ENCODE measurements at regions not wholly inside any gene's neighbourhood (a gene's known extent, or its start where the extent isn't known, plus 50 kb on each side); places are given as distances from the start of the nearest gene placed in this dataset.
A peak's percentile ranks its signal among the peaks of the same experiment; 100 is the strongest.

GRCh38 chr17:55845385-55845784 is 94.5 kb downstream of the PCTP start:
- Histone ChIP-seq H3K36me3 (ENCODE audit: control insufficient read depth, insufficient read depth, low read length) (no peaks in the 10 kb centered on the region), H3K27me3 (ENCODE audit: control insufficient read depth, insufficient read depth, low read length) (peaks cover 1% of the 10 kb centered on the region), H3K4me3 (ENCODE audit: low read depth, low read length) (no peak overlapping the region)
- DNase-seq (ENCODE audit: low read depth) (no peak), FAIRE-seq (no peak)
- TF ChIP-seq, protein P1, sequence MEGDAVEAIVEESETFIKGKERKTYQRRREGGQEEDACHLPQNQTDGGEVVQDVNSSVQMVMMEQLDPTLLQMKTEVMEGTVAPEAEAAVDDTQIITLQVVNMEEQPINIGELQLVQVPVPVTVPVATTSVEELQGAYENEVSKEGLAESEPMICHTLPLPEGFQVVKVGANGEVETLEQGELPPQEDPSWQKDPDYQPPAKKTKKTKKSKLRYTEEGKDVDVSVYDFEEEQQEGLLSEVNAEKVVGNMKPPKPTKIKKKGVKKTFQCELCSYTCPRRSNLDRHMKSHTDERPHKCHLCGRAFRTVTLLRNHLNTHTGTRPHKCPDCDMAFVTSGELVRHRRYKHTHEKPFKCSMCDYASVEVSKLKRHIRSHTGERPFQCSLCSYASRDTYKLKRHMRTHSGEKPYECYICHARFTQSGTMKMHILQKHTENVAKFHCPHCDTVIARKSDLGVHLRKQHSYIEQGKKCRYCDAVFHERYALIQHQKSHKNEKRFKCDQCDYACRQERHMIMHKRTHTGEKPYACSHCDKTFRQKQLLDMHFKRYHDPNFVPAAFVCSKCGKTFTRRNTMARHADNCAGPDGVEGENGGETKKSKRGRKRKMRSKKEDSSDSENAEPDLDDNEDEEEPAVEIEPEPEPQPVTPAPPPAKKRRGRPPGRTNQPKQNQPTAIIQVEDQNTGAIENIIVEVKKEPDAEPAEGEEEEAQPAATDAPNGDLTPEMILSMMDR (IDR thresholded peaks at IDR 0.05; ENCODE audit: insufficient read depth, low read length, severe bottlenecking) = peak; percentile 41

DNA sequence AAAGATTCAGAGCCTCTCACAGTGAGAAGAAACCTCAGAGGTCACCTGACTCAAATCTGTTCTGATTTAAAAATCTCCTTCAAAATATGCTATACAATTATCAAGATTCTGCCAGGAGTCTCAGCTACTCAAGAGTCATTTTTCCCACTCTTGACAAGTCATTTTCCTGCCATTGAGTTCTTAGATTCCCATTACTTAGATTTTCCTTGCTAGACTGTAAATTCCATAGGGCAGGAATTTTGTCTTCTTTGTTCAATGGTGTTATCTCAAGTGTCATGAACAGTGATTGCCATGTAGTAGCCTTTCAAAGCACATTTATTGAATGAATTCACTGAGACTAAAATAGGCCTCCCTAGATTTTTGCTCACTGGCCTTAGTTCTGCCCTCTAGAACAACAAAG is 95.9 kb downstream of the PCTP start:
- TF ChIP-seq, protein P1 (IDR thresholded peaks at IDR 0.05; ENCODE audit: insufficient read depth, low read length, severe bottlenecking) = no peak
- H3K4me3 ChIP-seq (ENCODE audit: low read depth, low read length) = no peak overlapping the region
- DNase-seq (ENCODE audit: low read depth) (no peak), FAIRE-seq (no peak)
- peaks cover 1% of the 10 kb centered on the region for H3K27me3 ChIP-seq (ENCODE audit: control insufficient read depth, insufficient read depth, low read length)
- H3K36me3 ChIP-seq (ENCODE audit: control insufficient read depth, insufficient read depth, low read length) = no peaks in the 10 kb centered on the region

DNA sequence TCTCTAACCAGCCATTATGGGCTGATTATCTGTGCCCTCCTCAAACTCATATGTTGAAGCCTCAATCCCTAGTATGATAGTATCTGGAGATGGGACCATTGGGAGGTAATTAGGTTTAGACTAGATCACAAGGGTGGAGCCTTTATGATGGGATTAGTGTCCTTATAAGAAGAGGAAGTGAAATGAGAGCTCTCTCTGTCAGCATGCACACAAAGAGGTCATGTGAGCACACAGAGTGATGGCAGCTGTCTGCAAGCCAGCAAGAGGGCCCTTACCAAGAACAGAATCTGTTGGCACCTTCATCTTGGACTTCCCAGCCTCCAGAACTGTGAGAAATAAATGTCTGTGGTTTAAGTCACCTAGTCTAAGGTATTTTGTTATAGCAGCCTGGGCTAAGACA is 101.9 kb downstream of the PCTP start:
- Histone ChIP-seq H3K36me3 (ENCODE audit: control insufficient read depth, insufficient read depth, low read length) (no peaks in the 10 kb centered on the region), H3K4me3 (ENCODE audit: low read depth, low read length) (no peak overlapping the region), H3K27me3 (ENCODE audit: control insufficient read depth, insufficient read depth, low read length) (no peaks in the 10 kb centered on the region)
- TF ChIP-seq, protein P1 (IDR thresholded peaks at IDR 0.05; ENCODE audit: insufficient read depth, low read length, severe bottlenecking) = no peak
- no peak for DNase-seq (ENCODE audit: low read depth)
- no peak for FAIRE-seq

DNA sequence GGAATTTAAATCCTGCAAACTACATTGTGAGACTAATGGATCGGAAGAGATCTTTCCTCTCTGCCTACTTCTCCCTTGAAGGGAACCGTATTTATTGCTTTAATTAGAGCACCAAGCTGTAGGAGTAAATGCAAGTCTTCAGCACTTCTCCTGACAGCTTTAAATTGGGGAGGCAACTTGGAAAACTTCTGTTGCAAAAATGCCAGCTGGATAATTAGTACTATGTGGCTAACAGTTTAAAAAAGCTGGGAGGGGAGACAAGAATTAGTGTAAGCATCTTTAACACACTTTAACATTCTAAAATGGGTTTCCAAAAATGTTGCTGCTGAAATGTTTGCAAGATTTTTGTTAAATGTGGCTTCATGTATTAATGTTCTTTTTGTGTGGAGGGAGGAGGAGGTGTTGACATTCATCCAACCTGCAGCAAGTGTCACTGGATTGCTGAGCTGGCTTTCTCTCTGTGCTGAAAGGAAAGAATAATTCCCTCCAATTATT is 108.5 kb downstream of the PCTP start:
- TF ChIP-seq, protein P1 (IDR thresholded peaks at IDR 0.05; ENCODE audit: insufficient read depth, low read length, severe bottlenecking) = no peak
- FAIRE-seq = no peak
- no peak overlapping the region for H3K4me3 ChIP-seq (ENCODE audit: low read depth, low read length)
- no peak for DNase-seq (ENCODE audit: low read depth)
- H3K36me3 ChIP-seq (ENCODE audit: control insufficient read depth, insufficient read depth, low read length) = no peaks in the 10 kb centered on the region
- H3K27me3 ChIP-seq (ENCODE audit: control insufficient read depth, insufficient read depth, low read length) = no peaks in the 10 kb centered on the region

DNA sequence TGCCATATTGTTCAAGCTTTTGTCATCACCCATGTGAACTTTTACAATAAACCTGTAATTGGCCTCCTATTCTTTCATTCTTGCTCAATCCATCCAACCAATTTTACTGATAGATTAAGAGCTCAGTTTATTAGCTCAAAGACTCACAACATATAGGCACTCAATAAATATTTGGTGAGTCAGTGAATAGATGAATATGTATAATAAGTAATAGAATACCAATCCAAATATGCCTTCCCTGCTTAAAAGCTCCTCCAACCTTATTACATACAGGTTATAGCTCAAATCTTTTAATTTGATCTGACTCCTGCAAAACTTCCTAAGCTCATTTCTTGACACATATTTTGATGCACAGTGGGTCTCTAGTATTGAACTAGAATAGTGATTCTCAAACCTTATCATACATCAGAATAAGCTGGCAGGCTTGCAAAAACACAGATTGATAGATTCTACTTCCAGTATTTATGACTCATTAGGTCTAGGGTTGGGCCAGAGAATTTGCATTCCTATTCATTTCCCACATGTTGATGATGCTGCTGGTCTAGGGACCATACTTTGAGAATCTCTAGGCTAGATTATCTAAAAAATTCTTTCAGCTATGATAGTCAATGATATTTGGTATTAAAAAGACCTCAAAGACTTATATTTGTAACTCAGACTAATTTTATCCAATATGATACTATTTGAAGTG is 114.4 kb downstream of the PCTP start:
- TF ChIP-seq, protein P1 (IDR thresholded peaks at IDR 0.05; ENCODE audit: insufficient read depth, low read length, severe bottlenecking) = no peak

GRCh38 chr17:55870044-55870443 is 119.2 kb downstream of the PCTP start:
- FAIRE-seq (no peak), DNase-seq (ENCODE audit: low read depth) (no peak)
- no peaks in the 10 kb centered on the region for H3K36me3 ChIP-seq (ENCODE audit: control insufficient read depth, insufficient read depth, low read length)
- TF ChIP-seq, protein P1 (IDR thresholded peaks at IDR 0.05; ENCODE audit: insufficient read depth, low read length, severe bottlenecking) = no peak
- H3K4me3 ChIP-seq (ENCODE audit: low read depth, low read length) = no peak overlapping the region
- H3K27me3 ChIP-seq (ENCODE audit: control insufficient read depth, insufficient read depth, low read length) = no peaks in the 10 kb centered on the region

More for the DNA sequence above, 114.4 kb downstream of the PCTP start:
- no peak overlapping the region for H3K4me3 ChIP-seq (ENCODE audit: low read depth, low read length)
- no peaks in the 10 kb centered on the region for H3K27me3 ChIP-seq (ENCODE audit: control insufficient read depth, insufficient read depth, low read length)
- FAIRE-seq = no peak
- peak; percentile 1 for DNase-seq (ENCODE audit: low read depth)
- no peaks in the 10 kb centered on the region for H3K36me3 ChIP-seq (ENCODE audit: control insufficient read depth, insufficient read depth, low read length)

Data from bronchial epithelial cell (primary cell).